ENCODE measurements at regions not wholly inside any gene's neighbourhood (a gene's known extent, or its start where the extent isn't known, plus 50 kb on each side); places are given as distances from the start of the nearest gene placed in this dataset.
A peak's percentile ranks its signal among the peaks of the same experiment; 100 is the strongest.

DNA sequence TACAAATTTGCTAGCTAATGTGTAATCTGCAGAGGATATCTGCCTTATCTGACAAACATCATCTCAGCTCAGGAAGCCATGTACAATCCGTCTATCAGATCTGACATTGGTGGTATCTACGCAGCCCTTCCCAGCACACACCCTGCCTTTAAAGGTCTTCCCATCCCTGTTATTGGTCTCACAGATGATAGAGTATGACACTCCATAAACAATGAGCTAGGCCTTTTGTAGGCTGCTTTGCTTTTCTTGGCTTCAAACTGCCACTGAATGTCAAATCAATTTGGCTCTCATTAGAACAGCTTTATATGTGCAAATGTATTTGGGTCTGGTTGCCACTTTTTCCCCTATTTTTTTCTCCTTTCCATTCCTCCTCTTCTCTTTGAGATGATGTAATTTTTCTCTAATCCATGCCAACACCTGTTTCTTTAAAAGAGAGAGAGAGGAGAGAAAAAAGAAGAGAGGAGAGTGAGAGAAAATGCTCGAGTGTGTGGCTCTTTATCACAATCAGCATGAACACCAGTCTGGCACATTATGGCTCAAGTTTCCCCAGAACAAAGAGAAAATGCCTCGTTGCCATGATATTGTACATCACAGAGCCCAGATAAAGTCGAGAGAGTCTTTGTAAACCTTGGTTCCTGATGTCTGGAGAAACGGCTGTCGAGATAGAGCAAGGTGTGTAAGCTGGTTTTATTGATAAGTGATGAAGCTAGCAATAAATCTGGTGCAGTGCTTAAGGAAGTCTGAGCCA lies 80.8 kb upstream of the DPH6 start:
- Histone ChIP-seq H4K5ac (ENCODE audit: insufficient read length, low read depth, low read length) (no peak overlapping the region), H4K20me1 (ENCODE audit: control insufficient read depth, insufficient read depth, insufficient read length) (no peaks in the 10 kb centered on the region), H2BK20ac (ENCODE audit: low read depth, low read length, poor library complexity, severe bottlenecking) (no peak overlapping the region), H3K23me2 (ENCODE audit: insufficient read length, low read depth, low read length, poor library complexity, severe bottlenecking) (no peaks in the 10 kb centered on the region), H3K9me3 (ENCODE audit: control insufficient read depth, low read depth, low read length) (no peaks in the 10 kb centered on the region), H2BK12ac (ENCODE audit: insufficient read length, low read depth, low read length) (no peak overlapping the region), H2BK15ac (ENCODE audit: low read depth, low read length) (no peak overlapping the region), H3K79me1 (ENCODE audit: insufficient read depth, low read depth, low read length, poor library complexity, severe bottlenecking) (no peaks in the 10 kb centered on the region), H4K8ac (replicated peaks; ENCODE audit: insufficient read length, low read depth, low read length) (no peak overlapping the region), H2AK5ac (ENCODE audit: insufficient read length, low read length) (no peak overlapping the region), H2AFZ (ENCODE audit: low read length) (no peak overlapping the region), H4K91ac (ENCODE audit: insufficient read length, low read depth, low read length) (no peak overlapping the region), H3K79me2 (ENCODE audit: insufficient read depth, low read length) (no peaks in the 10 kb centered on the region), H3K4me2 (ENCODE audit: insufficient read depth, insufficient read length, low read length) (no peak overlapping the region), H3K27me3 (ENCODE audit: insufficient read depth, low read length) (no peaks in the 10 kb centered on the region), H3K9ac (ENCODE audit: extremely low read depth, insufficient read length, low read length) (no peak overlapping the region), H3K27ac (ENCODE audit: insufficient read length, low read depth, low read length) (no peak overlapping the region), H3K14ac (ENCODE audit: insufficient read depth, low read length) (no peak overlapping the region), H3K23ac (ENCODE audit: insufficient read length, low read depth, low read length) (no peak overlapping the region), H2BK5ac (ENCODE audit: insufficient read length, low read length) (no peak overlapping the region), H3K4me1 (ENCODE audit: insufficient read depth, low read length) (0 out of 2 replicates have a peak, but pooled peaks cover 2% of the 10 kb centered on the region), H3K18ac (ENCODE audit: insufficient read length, low read depth, low read length) (no peak overlapping the region), H3K56ac (ENCODE audit: insufficient read length, low read depth, low read length) (no peak overlapping the region), H3T11ph (ENCODE audit: low read length) (no peak overlapping the region), H2BK120ac (ENCODE audit: low read depth, low read length, poor library complexity, severe bottlenecking) (no peak overlapping the region), H3K4ac (ENCODE audit: low read depth, low read length) (no peak overlapping the region)
- H3K4me3 Mint-ChIP-seq, result no peak overlapping the region
- peaks cover 18 to 23% of the 10 kb centered on the region in 2 experiments for H3K4me1 Mint-ChIP-seq
- TF ChIP-seq, protein P1, sequence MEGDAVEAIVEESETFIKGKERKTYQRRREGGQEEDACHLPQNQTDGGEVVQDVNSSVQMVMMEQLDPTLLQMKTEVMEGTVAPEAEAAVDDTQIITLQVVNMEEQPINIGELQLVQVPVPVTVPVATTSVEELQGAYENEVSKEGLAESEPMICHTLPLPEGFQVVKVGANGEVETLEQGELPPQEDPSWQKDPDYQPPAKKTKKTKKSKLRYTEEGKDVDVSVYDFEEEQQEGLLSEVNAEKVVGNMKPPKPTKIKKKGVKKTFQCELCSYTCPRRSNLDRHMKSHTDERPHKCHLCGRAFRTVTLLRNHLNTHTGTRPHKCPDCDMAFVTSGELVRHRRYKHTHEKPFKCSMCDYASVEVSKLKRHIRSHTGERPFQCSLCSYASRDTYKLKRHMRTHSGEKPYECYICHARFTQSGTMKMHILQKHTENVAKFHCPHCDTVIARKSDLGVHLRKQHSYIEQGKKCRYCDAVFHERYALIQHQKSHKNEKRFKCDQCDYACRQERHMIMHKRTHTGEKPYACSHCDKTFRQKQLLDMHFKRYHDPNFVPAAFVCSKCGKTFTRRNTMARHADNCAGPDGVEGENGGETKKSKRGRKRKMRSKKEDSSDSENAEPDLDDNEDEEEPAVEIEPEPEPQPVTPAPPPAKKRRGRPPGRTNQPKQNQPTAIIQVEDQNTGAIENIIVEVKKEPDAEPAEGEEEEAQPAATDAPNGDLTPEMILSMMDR (conservative IDR thresholded peaks at IDR 0.05), result no peak
- no peak for DNase-seq
- WGBS (ENCODE audit: extremely low coverage, insufficient read length, low lambda C conversion rate), result no CpG with 5 or more reads among the region's 7 CpGs
- H3K27me3 Mint-ChIP-seq (ENCODE audit: low read depth), result no peaks in the 10 kb centered on the region
- H3K9me3 Mint-ChIP-seq, result peaks cover 0 to 3% of the 10 kb centered on the region in 2 experiments; a peak in 2 of 5 replicates
- H3K36me3 Mint-ChIP-seq (ENCODE audit: insufficient read depth in 1 of 3, low read depth in 3 of 3), result peaks cover 0 to 4% (median 0%) of the 10 kb centered on the region in 3 experiments; a peak in 2 of 7 replicates
- H3K27ac Mint-ChIP-seq, result peak overlapping the region in 1 of 3 experiments; percentile 2; a peak in 1 of 7 replicates

All from H9 (cell line).